GM12878 (cell line): ENCODE measurements at regions not wholly inside any gene's neighbourhood (a gene's known extent, or its start where the extent isn't known, plus 50 kb on each side); places are given as distances from the start of the nearest gene placed in this dataset.

Experiments used
- ATAC-seq: fragments of 200-7000 bp; cut with Tn5 transposase; 3 replicates; pipeline ENCODE4 v1.9.1; 2020; ENCODE audit warnings: mild to moderate bottlenecking, moderate library complexity
- BruUV-seq: library from RNA; stranded (reverse); fragments of 400-500 nt; replicated peaks from 2 replicates; lab custom pipeline; 2021; lab: Mats Ljungman, UMichigan
- CTCF ChIA-PET: fragments of 300-600 bp; sonication (Branson Sonifier 250); formaldehyde crosslinking; extraction: SDS; loops from one replicate; lab custom pipeline; 2021; ENCODE audit warnings: inconsistent platforms; lab: Yijun Ruan, JAX
- POLR2A ChIA-PET: fragments of 350-600 bp; formaldehyde crosslinking; extraction: SDS; loops from one replicate; lab custom pipeline; 2021; ENCODE audit warnings: inconsistent platforms; lab: Charles Lee
- RAD21 ChIA-PET: fragments of 300-600 bp; sonication (Branson Sonifier 250); formaldehyde crosslinking; loops from one replicate; lab custom pipeline; 2023; ENCODE audit warnings: antibody characterized with exemption; ENCODE audit not compliant: unreplicated experiment; lab: Charles Lee
- SMC1A ChIA-PET: fragments of 300-600 bp; sonication (Branson Sonifier 250); formaldehyde crosslinking; loops from one replicate; lab custom pipeline; 2023; ENCODE audit not compliant: unreplicated experiment, uncharacterized antibody; lab: Charles Lee
- DNase-seq: peaks from one replicate; pipeline ENCODE4 v3.0.0-alpha.2; 2011; ENCODE audit warnings: low read depth, low spot score
- FAIRE-seq: peaks from 3 replicates; lab custom pipeline; 2011; peaks lifted over from hg19 to GRCh38; lab: Jason Lieb, UNC
- H2AFZ ChIP-seq: 2 replicates; pipeline ENCODE4 v1.6.0; 2011; ENCODE audit warnings: low read depth, low read length, control low read depth; ENCODE audit not compliant: control insufficient read depth
- H3K27ac ChIP-seq: 2 replicates; pipeline ENCODE4 v1.5.1; 2011; ENCODE audit warnings: control low read depth; ENCODE audit not compliant: control insufficient read depth, insufficient read depth
- H3K27me3 ChIP-seq, 2 experiments: replicated peaks in 1 of 2; 2 replicates each; pipeline versions ENCODE4 v1.6.0 to v1.6.1; 2011; ENCODE audit warnings: low read length in 1 of 2; ENCODE audit not compliant: control insufficient read depth in 2 of 2, insufficient read depth in 2 of 2
- H3K36me3 ChIP-seq, 2 experiments: 2 replicates each; pipeline ENCODE4 v1.5.1; 2011; ENCODE audit warnings: low read length in 1 of 2; ENCODE audit not compliant: control insufficient read depth in 2 of 2, insufficient read depth in 2 of 2
- H3K4me1 ChIP-seq: 2 replicates; pipeline ENCODE4 v1.6.1; 2011; ENCODE audit warnings: mild to moderate bottlenecking, low read length, moderate library complexity, mixed read lengths; ENCODE audit not compliant: control insufficient read depth, insufficient read depth
- H3K4me2 ChIP-seq: 2 replicates; pipeline ENCODE4 v1.6.0; 2011; ENCODE audit warnings: control low read depth; ENCODE audit not compliant: control insufficient read depth, insufficient read depth
- H3K4me3 ChIP-seq: fragments of 200-600 bp; sonication (generic); 2 replicates; pipeline ENCODE4 v1.5.1; 2016
- H3K79me2 ChIP-seq: 2 replicates; pipeline ENCODE4 v1.6.0; 2011; ENCODE audit warnings: low read length; ENCODE audit not compliant: control insufficient read depth, insufficient read depth
- H3K9ac ChIP-seq: 2 replicates; pipeline ENCODE4 v1.8.0; 2011; ENCODE audit warnings: low read length, control low read depth, mixed read lengths; ENCODE audit not compliant: control insufficient read depth, insufficient read depth
- H3K9me3 ChIP-seq: replicated peaks from 3 replicates; pipeline ENCODE4 v1.5.1; 2011; ENCODE audit warnings: mild to moderate bottlenecking, low read length; ENCODE audit not compliant: control insufficient read depth, insufficient read depth
- H4K20me1 ChIP-seq: 2 replicates; pipeline ENCODE4 v1.6.0; 2011; ENCODE audit not compliant: control insufficient read depth, insufficient read depth
- DPF2 ChIP-seq: fragments of 450-650 bp; IDR thresholded peaks from 2 replicates; pipeline ENCODE4 v1.6.1; 2017; ENCODE audit warnings: mild to moderate bottlenecking
- MXI1 ChIP-seq: fragments of 150-350 bp; IDR thresholded peaks from 2 replicates; pipeline ENCODE4 v1.6.1; 2011; ENCODE audit warnings: low read depth, mild to moderate bottlenecking, inconsistent platforms, low read length, improper control_type of control experiment
- NBN ChIP-seq: fragments of 450-650 bp; IDR thresholded peaks from 2 replicates; pipeline ENCODE4 v1.6.1; 2016
- RUNX3 ChIP-seq: IDR thresholded peaks from 2 replicates; pipeline ENCODE4 v1.6.1; 2012; ENCODE audit warnings: low read length, inconsistent platforms
- STAT1 ChIP-seq: fragments of 450-650 bp; conservative IDR thresholded peaks from 2 replicates; pipeline ENCODE4 v1.6.1; 2014; ENCODE audit warnings: antibody characterized with exemption, mild to moderate bottlenecking
- SUZ12 ChIP-seq: fragments of 200-600 bp; sonication (generic); IDR thresholded peaks from one replicate; pipeline ENCODE4 v1.6.1; 2018; ENCODE audit warnings: antibody characterized with exemption, mild to moderate bottlenecking; ENCODE audit not compliant: unreplicated experiment
- TARDBP ChIP-seq: IDR thresholded peaks from 2 replicates; pipeline ENCODE4 v1.6.1; 2016; ENCODE audit warnings: borderline replicate concordance
- TCF7 ChIP-seq: IDR thresholded peaks from 2 replicates; pipeline ENCODE4 v1.6.1; 2014; ENCODE audit warnings: antibody characterized with exemption, borderline replicate concordance
- WGBS: methylation state at CpG from one replicate; pipeline ENCODE4 v1.1.6; 2016; ENCODE audit warnings: low lambda C conversion rate; ENCODE audit not compliant: insufficient replicate concordance, insufficient coverage; ENCODE audit errors: missing lambda C conversion rate; 5-methylcytosine and 5-hydroxymethylcytosine counted together
- in situ Hi-C: fragments of 300-500 bp; cut with MboI; formaldehyde crosslinking; loops from 9 replicates; pipeline ENCODE4 v1.14.3; 2018; ENCODE audit warnings: mixed read lengths
- intact Hi-C: fragments of 100-400 bp; cut with micrococcal nuclease; formaldehyde crosslinking; loops from one replicate; pipeline ENCODE4 v1.14.2; 2022; ENCODE audit not compliant: unreplicated experiment
- TF ChIP-seq, protein P1 (sequence below): fragments of 450-650 bp; IDR thresholded peaks from 2 replicates; pipeline ENCODE4 v1.6.1; 2017; ENCODE audit warnings: antibody characterized with exemption, mild to moderate bottlenecking, moderate library complexity

DNA sequence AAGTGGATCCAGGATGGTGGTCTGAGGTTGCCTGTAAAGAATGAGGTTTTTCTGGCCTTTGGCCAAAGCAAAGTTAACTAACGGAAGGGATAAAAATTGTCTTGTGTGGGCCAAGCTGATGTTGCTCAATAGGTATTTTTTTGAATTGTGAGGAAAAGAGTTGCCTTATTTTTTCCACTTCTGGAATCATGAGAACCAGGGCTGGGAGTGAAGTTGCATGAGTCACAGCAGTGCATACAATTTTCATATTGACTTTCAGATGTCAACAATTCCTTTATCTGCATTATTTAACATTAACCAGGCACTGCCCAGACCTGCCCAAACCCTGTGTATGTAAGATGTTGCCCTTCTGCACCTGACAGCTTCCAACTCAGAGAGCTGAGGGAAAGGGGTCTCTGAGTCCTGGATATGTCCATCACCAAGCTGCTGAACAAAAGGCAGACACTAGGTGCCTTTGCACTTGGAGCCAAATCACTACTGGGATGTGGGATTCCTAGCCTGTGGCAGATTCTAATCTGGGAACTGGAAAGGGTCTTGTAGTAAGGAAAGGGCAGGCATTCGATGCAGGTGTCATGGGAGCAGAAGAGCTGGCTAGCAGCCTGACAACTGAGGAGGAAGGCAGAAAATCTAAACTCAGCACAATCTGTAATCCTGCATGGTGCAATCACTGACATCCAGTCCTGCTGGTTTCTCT lies 52.3 kb upstream of the SLC35B4 start (continued):
- TF ChIP-seq, protein P1, sequence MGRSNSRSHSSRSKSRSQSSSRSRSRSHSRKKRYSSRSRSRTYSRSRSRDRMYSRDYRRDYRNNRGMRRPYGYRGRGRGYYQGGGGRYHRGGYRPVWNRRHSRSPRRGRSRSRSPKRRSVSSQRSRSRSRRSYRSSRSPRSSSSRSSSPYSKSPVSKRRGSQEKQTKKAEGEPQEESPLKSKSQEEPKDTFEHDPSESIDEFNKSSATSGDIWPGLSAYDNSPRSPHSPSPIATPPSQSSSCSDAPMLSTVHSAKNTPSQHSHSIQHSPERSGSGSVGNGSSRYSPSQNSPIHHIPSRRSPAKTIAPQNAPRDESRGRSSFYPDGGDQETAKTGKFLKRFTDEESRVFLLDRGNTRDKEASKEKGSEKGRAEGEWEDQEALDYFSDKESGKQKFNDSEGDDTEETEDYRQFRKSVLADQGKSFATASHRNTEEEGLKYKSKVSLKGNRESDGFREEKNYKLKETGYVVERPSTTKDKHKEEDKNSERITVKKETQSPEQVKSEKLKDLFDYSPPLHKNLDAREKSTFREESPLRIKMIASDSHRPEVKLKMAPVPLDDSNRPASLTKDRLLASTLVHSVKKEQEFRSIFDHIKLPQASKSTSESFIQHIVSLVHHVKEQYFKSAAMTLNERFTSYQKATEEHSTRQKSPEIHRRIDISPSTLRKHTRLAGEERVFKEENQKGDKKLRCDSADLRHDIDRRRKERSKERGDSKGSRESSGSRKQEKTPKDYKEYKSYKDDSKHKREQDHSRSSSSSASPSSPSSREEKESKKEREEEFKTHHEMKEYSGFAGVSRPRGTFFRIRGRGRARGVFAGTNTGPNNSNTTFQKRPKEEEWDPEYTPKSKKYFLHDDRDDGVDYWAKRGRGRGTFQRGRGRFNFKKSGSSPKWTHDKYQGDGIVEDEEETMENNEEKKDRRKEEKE = no peak

DNA sequence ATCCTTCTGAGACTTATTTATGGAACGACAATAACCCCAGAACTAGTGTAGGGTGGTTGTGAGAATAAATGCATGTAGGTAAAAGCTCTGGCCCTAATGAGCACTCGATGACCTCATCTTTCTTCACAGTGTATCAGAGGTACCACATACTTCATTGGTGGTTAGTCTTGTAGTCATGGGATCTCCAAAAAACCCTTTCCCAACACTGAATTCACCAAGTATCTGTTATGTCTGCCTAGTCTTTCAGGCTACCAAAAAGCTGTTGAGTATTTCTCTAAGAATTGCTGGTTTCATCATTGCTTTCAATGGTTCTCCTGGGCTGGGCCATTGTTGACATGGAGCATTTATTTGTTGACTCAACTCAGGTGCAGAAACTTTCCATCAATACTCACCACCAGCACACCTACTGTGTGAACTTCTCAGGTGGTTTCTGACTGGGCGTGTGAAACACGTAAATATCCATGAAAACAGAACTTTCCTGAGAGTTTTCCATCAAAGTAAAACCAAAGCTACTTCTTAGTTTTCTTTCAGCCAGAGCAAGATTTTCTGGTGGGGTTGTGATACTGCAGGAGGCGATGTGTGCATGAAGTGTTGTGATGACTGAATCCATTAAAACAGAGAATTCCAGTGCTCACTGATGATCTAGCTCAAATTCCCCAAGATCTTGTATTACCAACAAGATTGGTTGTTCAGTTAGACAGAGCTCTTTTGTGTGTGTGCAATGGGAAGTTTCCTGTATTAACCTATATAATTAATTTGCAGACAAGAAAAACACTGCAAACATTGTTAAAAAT lies 51.4 kb upstream of the SLC35B4 start:
- H3K4me1 ChIP-seq = no peaks in the 10 kb centered on the region
- POLR2A ChIA-PET = no interaction called here

More for the DNA sequence above, 51.4 kb upstream of the SLC35B4 start:
- Histone ChIP-seq H3K9me3 (no peaks in the 10 kb centered on the region), H3K27me3 (peaks cover 0 to 1% of the 10 kb centered on the region in 2 experiments; a peak in 2 of 4 replicates), H3K9ac (no peak overlapping the region), H3K4me2 (no peak overlapping the region)
- SMC1A ChIA-PET = interaction anchor here (0.7 kb wide), 1 partner anchor 53 kb away, joined by 3 read pairs; no protein-coding TSS in a partner anchor
- TF ChIP-seq NBN (no peak), TARDBP (no peak), RUNX3 (no peak), MXI1 (no peak), TCF7 (no peak), STAT1 (no peak), SUZ12 (no peak), DPF2 (no peak)
- TF ChIP-seq, all 136 proteins: peak for 0
- no peak for DNase-seq
- 13% methylated on average over 5 of the region's 5 CpGs for WGBS
- Histone ChIP-seq H3K79me2 (no peaks in the 10 kb centered on the region), H3K36me3 (no peaks in the 10 kb centered on the region), H4K20me1 (no peaks in the 10 kb centered on the region), H2AFZ (no peak overlapping the region), H3K27ac (no peak overlapping the region), H3K4me3 (no peak overlapping the region)
- no peak for ATAC-seq
- ChIA-PET RAD21 (interaction anchor here (0.8 kb wide), 1 partner anchor 8 kb away, joined by 3 read pairs; no protein-coding TSS in a partner anchor), CTCF (interaction anchor here (1.0 to 1.3 kb wide), 3 partner anchors 9 to 11 kb away, joined by 3 to 5 read pairs (median 4); no protein-coding TSS in a partner anchor)
- intact Hi-C loops = no loop called here
- FAIRE-seq = no peak
- in situ Hi-C loops = no loop called here
- BruUV-seq = no TSS peak
